Colon (tissue), 2 donors: ENCODE measurements at regions not wholly inside any gene's neighbourhood (a gene's known extent, or its start where the extent isn't known, plus 50 kb on each side); places are given as distances from the start of the nearest gene placed in this dataset.
"Not testable (repeated sequence)": the region's sequence is repeated elsewhere in the genome, so short reads cannot be mapped to it uniquely, and the experiment has no call there.

Experiments
- FAIRE-seq: peaks from 2 replicates; lab custom pipeline; 2012; peaks lifted over from hg19 to GRCh38; lab: Jason Lieb, UNC
- donor health status: control.
- donor health status: control.

DNA sequence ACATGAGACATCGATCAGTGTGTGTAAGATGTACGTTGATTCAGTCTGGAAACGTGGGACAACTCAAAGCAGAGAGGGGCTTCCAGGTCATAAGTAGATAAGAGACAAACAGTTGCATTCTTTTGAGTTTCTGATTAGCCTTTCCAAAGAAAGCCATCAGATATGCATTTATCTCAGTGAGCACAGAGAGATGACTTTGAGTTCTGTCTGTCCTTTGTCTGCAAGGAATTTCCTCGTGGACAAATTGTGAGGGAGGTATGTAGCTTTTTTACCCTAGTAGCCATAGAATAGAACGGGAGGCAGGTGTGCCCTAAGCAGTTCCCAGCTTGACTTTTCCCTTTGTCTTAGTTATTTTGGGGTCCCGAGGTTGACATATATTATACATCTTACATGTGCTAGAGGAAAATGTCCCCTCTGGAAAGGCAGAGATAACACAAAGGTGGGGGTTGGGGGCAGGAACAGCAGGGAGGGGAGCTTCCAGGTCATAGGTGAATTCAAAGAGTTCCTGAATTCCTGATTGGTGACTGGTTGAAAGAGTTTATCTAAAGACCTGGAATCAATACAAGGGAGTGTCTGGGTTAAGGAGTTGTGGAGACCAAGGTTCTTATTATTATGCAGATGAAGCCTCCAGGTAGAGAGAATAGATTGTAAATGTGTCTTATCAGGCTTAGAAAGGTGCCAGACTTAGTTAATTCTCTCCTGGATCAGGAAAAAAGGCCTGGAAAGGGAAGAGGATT, 237.0 kb downstream of the NFATC2 start:
- FAIRE-seq: no peak

DNA sequence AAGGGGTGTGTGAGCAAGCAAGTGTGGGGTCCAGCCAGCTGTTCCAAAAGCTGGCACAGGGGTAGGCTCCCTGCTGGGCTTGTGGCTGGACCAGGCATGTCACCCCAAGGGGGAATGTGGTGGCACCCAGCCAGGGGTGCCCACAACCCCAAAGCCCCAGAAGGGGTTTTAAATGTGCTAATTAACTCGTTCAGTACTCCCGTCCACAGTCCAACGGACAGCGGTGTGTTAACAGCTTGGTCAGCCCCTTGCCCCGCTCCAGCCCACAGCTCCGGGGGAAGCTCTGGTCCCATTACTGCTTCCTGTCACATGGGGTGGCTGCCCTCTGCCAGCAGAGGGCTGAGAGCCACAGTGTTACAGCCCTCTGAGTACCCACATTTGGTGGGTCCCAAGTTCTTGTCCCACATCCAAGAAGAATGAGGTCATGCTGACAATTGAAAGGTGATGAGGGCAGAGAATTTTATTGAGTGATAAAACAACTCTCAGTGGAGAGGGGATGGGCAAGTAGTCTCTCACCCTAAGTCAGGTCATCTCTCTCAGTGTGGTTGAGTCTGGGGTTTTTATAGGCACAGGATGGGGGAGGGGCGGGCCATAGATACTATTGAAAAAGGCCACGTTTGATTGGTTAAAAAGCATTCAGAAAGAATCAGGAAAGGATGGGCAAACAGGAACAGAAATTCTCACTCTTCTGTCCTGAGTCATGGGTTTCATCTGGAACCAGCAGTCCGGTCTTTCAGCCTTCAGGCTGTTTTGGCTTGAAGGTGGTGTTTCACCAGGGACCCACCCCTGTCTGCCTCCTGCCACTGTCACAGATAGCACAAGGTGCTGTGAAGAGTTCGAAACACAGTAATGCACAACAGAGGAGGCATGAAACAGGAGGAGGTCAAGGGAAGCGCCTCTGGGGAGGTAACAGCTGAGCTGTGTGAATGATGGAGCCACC, 238.5 kb downstream of the NFATC2 start:
- no peak for FAIRE-seq

DNA sequence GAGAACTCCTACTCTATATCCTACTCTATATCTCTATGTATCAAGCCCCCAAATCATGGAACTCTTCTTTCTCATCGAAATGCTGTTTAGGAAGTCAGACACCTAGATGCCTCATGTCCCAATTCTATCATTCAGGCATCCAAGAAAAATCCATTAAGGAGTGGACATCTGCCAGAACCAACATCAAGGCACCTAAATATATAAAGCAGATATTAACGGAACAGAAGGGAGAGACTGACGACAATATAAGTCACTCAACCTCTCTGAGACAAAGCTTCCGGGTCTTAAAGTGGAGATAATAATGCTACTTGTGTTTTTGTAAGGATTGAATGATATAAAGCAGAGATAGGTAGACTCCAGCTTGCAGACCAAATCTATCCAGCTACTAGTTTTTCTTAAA, 241.5 kb downstream of the NFATC2 start:
- FAIRE-seq: no peak

GRCh38 chr20:51300104-51300503, 242.4 kb downstream of the NFATC2 start:
- FAIRE-seq: no peak

GRCh38 chr20:51299413-51299812, 243.1 kb downstream of the NFATC2 start:
- FAIRE-seq: no peak

DNA sequence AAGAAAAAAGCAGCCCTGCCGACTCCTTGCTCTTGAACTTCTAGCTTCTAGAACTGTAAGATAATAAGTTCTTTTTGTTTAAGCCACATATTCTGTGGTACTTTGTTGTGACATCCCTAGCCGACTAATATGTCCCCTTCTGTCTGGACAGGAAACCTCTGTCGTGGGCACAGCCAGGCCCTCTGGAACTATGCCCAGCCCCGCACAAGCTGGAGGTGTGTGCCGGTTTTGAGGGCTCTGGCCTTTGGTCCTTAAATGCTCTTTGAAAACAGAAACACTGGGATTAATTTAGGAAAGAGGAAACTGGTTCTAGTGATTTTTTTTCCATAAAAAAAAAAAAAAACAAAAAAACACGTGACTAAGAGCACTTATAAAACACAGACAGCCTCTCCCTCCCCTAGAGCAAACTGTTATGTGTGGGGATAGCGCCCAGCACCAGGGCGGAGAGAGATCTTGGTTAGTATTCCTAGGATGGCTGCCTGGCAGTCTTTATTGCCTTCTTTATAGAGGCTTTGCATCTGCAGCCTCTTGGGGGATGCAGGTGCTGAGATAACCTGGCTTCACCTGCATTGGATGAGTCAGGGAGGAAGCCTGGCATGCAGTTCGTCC, 244.3 kb downstream of the NFATC2 start:
- no peak for FAIRE-seq

DNA sequence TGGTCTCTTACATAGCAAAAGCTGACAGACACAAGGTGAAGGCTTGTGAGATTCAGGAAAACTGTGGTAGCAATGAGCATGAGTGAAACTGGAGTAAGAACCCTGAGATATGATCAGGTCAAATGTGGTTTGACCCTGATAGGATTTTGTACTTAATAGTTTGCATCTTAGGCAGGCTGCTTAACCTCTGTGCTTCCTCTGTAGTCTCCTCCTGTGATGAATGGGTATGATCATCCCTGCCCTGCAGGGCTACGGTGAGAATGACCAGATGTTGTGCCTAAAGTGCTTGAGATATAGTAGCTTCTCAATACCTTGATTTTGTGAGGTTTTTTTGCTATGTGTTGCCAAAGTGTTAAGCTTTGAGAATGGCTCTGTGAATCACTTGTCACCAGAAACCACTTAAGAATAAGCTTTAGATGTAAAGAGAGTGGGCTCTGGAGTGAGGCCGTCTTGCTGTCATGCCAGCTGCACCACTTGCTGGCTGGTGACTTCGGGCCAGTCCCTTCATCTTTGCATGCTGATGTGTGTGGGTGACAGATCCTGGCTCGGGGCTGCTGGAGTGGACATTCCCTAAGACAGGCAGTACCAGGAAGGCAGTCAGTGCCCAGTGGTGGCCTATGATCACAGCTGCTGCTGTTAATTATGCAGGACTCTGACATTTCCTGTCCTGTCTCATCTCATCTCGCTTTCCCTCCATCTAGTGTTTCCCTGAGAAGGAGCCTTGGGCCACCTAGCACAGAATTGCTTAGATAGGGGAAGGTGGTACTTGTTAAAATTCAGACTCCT, 254.7 kb downstream of the NFATC2 start:
- FAIRE-seq: no peak

DNA sequence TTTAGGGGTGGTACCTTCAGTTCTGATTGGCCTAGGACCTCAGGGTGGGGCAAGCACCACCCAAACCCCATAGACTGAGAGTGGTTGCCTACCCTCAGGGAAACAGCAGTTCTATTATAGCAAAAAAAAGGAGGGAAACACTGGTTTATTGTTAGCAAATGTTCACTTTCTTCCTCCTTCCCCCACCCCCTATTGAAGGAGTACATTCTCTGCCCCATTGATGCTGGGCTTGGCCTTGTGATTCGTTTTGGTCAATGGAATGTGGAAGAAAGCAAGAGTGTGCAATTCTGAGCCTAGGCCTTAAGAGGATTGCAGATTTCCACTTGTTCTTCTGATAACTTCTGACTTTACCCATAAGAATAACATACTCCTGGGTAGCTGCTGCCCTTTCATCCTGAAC, 255.8 kb downstream of the NFATC2 start:
- no peak for FAIRE-seq

- no peak for FAIRE-seq
These were observed 256.8 kb downstream of the NFATC2 start for GRCh38 chr20:51285684-51286083.

- no peak for FAIRE-seq
These were observed 257.6 kb downstream of the NFATC2 start for GRCh38 chr20:51284871-51285270.

GRCh38 chr20:51284176-51284575, 258.3 kb downstream of the NFATC2 start:
- no peak for FAIRE-seq

DNA sequence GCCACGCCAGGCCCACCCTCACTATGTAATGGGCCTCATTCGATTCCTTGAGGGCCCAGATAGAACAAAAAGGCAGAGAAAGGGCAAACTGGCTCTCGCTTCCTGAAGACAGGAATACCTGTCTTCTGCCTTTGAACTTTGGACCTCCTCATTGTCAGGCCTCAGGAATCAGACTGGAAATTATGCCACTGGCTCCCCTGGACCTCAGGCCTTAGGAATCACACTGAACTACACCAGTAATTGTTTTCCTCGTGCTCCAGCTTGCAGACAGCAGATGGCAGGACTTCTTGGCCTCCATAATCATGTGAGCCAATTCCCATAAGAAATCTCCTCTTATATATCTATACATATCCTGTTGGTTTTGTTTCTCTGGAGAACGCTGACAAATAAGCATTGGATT, 258.6 kb upstream of the KCNG1 start:
- no peak for FAIRE-seq

- no peak for FAIRE-seq
These were observed 257.1 kb upstream of the KCNG1 start for GRCh38 chr20:51280047-51280446.

DNA sequence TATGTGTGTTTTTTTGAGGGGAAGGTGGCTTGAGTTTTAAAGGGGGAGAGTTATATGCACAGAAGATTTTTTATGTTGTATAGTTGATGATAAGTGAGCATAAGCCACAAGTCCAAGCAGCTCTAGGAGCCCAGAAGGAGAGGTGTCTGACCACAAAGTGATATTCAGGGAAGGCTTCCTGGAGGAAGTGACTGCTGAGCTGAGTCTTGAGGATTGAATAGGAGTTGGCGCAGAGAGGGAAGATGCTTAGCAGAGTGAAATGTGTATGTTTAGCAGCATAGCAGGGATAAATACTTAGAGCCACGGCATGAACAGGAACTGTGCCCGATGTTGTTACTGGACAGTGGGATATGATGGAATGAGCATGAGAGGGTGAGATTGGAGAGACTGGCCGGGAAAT, 255.1 kb upstream of the KCNG1 start:
- no peak for FAIRE-seq

DNA sequence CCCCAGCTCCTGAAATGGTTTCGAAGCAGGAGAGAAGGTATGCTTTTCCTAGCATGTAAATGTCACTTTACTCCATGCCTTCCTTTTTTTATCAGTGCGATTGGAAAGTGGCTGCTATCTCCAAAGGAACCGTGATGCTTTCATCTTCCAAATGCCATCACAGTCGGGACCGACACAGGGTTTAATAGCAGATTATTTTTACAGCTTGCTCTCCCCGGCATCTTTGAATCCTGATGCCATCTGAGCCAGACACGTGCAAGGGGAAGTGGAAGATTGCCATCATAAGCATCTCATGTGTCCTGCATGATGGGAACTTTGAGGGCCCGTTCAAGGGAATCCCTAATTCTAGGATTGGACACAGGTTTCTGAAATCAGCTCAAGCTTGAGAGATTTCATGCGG, 253.4 kb upstream of the KCNG1 start:
- FAIRE-seq: no peak

DNA sequence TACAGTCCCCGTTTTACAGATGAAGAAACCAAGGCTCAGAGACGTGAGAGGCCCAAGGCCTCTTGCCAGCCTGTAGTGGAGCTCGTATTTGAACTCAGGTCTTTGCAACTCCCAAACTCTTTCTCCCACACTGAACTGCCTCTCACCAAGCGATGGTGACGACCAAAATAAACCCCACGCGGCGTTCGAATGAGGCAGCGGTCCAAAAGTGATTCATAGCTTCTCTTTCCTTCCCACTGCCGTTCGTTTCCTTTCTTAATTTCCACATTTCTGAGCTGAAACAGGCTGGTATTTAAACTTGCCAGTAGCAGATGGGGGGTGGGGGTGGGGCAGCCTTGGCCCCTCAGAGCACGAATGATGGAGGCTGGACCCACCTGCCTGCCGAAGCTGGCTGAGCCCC, 252.9 kb upstream of the KCNG1 start:
- FAIRE-seq: no peak

DNA sequence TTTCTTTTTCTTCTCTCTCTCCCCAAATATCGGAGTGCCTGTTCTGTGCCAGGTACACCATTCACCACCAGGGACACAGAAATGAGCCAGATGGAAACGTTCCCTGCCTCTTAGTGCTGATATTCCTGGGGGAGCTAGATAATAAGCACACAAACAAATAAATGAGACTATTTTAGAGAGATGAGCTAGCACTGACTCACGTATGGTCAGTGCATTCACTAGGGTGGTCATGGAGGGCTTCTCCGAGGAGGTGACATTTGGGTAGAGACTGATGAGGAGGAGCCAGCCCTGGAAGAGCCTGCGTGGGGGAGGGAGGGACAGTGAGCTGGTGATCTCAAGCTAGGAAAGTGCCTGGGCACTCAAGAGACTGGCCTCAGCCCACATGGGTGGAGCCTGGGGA, 252.3 kb upstream of the KCNG1 start:
- FAIRE-seq: no peak

- FAIRE-seq: no peak
These were observed 249.5 kb upstream of the KCNG1 start for GRCh38 chr20:51272401-51272800.

- no peak for FAIRE-seq
These were observed 249.0 kb upstream of the KCNG1 start for GRCh38 chr20:51271931-51272330.

- FAIRE-seq: not testable (repeated sequence)
These were observed 248.4 kb upstream of the KCNG1 start for GRCh38 chr20:51271289-51271688.

DNA sequence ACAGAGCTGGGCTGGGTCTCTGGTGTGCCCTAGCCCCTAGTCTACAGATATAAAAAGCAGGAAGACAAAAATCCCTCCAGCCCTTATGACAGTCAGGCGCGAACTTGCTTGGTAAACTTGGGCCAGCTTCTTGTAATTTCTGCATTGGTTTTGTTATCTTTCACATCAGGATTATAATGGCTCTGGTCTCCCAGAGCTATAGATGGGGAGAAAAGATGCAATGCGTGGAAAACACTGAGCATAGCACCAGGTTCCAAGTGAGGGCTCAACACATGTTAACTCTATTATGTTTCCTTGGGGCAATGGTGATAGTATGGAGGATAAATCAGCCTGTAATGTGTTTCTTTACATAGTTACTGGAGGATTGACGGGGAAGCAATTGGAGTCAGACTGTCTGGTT, 246.8 kb upstream of the KCNG1 start:
- FAIRE-seq: no peak

- FAIRE-seq: no peak
These were observed 244.8 kb upstream of the KCNG1 start for GRCh38 chr20:51267679-51268078.
